NCI-H2196 treated with DMSO at 0.1 percent for 48 hours (cell line): ENCODE measurements at regions not wholly inside any gene's neighbourhood (a gene's known extent, or its start where the extent isn't known, plus 50 kb on each side); places are given as distances from the start of the nearest gene placed in this dataset.
"Not testable (repeated sequence)": the region's sequence is repeated elsewhere in the genome, so short reads cannot be mapped to it uniquely, and the experiment has no call there.

Experiments
- DNase-seq: peaks from one replicate; lab custom pipeline; 2025; ENCODE audit not compliant: unreplicated experiment; lab: John Stamatoyannopoulos, UW

DNA sequence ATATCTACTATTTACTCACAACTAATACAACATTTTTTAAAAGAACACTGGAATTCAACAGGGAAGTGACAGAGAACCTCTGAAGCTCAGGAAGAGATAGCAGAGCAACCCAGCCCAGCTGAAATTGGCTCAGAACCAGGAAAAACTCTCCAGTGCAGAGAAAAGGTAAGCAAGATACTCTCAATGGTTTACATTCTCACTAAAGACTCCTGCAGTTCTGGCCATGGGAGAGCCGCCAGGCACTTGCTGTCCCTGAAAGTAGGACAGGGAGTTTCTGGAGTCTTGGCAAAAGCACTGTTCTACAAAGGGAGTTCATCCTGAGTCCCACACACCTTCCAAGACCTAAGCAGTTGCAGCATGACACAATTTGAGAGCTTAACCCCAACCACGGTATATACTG is 330.8 kb downstream of the TRIM36 start:
- no peak for DNase-seq

- no peak for DNase-seq
Measured at GRCh38 chr5:114830114-114830513, 339.6 kb downstream of the TRIM36 start.

GRCh38 chr5:114822863-114823262 is 346.8 kb downstream of the TRIM36 start:
- no peak for DNase-seq

- DNase-seq, result no peak
Measured at GRCh38 chr5:114822436-114822835, 347.3 kb downstream of the TRIM36 start.

GRCh38 chr5:114790403-114790792 is 379.3 kb downstream of the TRIM36 start:
- DNase-seq, result no peak

DNA sequence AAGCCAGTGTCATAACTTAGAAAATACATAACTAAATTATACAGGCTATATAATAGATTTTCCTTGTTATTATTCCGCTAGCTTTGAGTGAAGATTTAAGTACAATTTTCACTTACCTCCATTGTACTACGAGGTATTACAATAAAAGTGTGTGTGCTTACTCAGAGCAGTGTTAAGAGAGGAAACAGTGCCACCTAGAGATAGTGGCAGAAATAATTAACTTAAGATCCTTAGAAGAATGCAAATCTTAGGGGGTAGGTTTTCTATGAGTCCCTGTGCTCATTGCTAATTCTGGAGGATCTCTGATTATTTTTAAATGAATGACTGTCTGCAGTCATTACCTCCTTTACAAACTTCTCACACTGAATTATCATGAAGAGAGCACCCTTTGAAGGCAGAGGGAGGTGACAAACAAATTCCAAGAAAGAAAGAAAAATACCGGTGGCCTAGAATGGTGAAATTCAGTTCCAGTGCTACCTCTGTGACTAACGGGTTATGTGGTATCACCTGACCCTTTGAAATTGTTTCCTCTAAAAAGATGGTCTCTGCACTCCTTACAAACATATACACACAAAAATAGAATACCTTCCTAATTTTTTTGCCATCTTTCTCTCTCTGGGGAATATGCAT is 379.8 kb downstream of the TRIM36 start:
- no peak for DNase-seq

DNA sequence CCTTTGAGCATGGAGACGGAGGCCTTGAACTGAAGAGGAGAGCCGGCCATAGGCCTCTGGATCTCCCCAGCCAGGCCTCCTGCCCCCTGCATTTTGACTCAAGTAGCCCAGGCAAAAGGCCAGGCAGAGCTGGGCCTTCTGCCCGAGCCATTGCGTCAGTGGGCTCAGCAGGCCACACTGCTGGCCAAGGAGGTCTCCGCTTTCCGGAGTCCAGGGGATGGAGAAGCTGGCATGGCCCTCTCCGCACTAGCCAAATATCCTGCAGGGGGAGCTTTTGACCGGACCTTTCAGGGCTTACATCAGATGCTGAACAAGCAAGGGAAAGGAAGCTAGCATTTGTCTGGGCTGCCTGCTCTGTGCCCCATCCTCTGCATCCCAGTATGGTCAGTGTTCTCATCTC is 386.8 kb downstream of the TRIM36 start:
- DNase-seq, result no peak

- no peak for DNase-seq
Measured at GRCh38 chr5:114782177-114782576, 387.5 kb downstream of the TRIM36 start.

GRCh38 chr5:114780290-114780689 is 389.4 kb downstream of the TRIM36 start:
- no peak for DNase-seq

GRCh38 chr5:114744406-114744805 is 382.5 kb downstream of the KCNN2 start:
- no peak for DNase-seq

- no peak for DNase-seq
Measured at GRCh38 chr5:114734238-114734637, 372.4 kb downstream of the KCNN2 start.

DNA sequence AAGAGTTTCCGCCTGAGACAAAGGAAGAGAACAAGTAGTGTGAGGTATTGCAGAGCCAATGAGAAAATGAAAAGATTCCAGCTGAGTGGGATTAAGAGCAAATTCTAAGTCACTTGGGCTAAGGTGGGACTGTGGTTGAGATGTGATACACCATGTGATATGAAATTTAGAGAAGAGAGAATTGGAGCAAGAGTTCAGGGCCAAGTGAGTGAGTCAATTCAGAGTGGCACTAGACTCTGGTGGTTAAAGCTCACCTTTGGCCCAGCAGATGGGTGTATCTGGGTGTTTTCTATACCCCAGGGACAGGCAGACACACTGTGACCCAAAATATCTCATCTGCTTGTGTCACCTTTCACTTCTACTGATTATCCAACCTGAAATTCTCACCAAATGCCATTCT is 368.1 kb downstream of the KCNN2 start:
- DNase-seq, result no peak

DNA sequence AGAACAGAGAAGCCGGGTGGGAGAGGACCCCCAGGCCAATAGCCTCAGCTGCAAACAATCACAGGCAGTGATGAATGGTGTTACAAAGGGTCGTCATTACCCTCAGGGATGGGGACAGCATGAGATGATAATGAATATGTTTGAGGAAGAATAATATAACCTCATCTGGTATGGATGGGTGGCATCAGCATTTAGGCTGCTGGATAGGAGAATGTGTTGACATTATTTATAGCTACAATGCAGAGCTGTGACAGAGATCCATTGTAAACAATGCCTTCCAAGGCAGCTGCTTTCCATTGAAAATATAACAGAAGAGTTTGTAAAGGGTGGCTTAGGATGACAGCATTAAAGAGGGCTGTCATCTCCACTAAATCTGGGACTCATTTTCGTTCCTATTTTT is 365.5 kb downstream of the KCNN2 start:
- DNase-seq, result no peak

DNA sequence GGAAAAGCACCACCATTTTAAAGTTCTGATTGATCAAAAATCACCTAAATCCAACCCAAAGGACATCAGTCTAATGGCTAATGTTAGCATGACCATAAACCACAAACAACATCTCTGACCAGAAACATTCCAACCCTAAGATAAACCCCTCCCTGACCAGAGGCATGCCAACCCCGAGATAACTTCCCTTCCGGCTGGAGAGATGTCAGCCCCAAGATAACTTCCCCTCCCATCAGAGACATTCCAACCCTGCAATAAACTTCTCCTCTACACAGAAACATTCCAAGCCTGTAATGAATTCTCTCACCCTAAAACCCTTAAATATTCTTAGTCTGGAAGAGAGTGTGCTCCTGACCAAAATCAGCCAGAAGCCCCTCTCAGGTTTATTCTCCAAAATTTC is 364.3 kb downstream of the KCNN2 start:
- DNase-seq, result no peak

GRCh38 chr5:114719268-114719667 is 357.4 kb downstream of the KCNN2 start:
- no peak for DNase-seq

DNA sequence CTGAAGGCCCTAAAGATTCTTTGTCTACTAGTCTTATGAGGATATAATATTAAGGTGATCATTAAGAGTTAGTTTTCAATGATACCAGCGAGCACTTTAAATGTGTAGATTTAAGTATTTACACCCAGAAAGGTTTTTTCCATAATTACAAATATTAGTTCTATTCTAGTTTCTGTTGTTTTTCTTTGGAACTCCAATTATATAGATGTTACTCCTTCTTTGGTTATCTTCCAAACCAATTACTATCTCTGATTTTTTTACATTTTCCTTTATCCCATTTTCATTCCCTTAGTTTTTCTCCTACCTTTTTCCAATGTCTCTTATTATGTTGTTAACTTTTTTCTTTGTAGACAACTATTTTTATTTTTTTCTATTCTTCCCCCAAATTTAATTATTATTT is 355.1 kb downstream of the KCNN2 start:
- DNase-seq, result no peak

DNA sequence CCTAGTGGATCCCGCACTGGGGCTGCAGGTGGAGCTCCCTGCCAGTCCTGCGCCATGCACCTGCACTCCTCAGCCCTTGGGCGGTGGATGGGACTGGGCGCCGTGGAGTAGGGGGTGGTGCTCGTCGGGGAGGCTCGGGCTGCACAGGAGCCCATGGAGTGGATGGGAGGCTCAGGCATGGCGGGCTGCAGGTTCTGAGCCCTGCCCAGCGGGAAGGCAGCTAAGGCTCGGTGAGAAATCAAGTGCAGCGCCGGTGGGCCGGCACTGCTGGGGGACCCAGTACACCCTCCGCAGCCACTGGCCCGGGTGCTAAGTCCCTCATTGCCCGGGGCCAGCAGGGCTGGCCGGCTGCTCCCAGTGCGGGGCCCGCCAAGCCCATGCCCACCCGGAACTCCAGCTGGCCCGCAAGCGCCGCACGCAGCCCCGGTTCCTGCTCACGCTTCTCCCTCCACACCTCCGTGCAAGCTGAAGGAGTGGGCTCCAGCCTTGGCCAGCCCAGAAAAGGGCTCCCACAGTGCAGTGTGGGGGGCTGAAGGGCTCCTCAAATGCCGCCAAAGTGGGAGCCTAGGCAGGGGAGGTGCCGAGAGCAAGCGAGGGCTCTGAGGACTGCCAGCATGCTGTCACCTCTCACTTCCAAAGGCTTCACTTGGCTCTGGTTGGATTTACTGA is 342.5 kb downstream of the KCNN2 start:
- DNase-seq, result not testable (repeated sequence)

GRCh38 chr5:114702731-114703130 is 340.9 kb downstream of the KCNN2 start:
- no peak for DNase-seq

GRCh38 chr5:114702136-114702535 is 340.3 kb downstream of the KCNN2 start:
- no peak for DNase-seq

- no peak for DNase-seq
Measured at GRCh38 chr5:114700823-114701222, 339.0 kb downstream of the KCNN2 start.

DNA sequence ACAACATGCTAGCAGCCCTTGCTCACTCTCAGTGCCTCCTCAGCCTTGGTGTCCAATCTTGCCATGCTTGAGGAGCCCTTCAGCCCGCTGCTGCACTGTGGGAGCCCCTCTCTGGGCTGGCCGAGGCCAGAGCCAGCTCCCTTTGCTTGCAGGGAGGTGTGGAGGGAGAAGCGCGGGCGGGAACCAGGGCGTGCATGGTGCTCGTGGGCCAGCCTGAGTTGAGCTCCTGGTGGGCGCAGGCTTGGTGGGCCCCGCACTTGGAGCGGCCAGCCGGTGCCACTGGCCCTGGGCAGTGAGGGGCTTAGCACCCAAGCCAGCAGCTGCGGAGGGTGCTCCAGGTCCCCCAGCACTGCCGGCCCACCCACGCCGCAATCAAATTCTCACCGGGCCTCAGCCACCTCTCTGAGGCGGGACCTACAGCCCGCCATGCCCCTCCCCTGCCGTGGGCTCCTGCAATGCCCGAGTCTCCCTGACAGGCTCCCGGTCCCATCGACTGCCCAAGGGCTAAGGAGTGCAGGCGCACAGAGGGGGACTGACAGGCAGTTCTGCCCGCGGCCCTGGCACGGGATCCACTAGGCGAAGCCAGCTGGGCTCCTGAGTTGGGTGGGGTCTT is 333.5 kb downstream of the KCNN2 start:
- no peak for DNase-seq

DNA sequence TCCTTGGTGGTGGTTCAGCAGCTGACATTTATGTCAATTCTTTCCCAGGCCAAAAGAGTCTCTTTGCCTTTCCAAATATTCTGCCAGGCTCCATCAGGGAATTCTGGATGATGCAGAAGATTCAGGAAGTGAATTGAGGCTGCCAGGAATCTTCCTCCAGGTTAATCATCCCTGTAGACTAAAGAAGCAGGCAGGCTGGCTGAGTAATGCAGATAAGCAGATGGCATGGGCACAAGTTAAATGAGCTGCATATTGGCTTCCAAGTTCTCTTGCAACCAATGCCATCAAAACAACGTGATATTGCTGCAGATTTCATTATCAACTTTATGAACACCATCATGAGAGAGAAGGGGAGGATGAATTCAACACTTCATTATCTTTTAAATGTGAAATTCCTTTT is 324.5 kb downstream of the KCNN2 start:
- no peak for DNase-seq

- no peak for DNase-seq
Measured at GRCh38 chr5:114678778-114679177, 316.9 kb downstream of the KCNN2 start.
